ENCODE measurements at regions not wholly inside any gene's neighbourhood (a gene's known extent, or its start where the extent isn't known, plus 50 kb on each side); places are given as distances from the start of the nearest gene placed in this dataset.

DNA sequence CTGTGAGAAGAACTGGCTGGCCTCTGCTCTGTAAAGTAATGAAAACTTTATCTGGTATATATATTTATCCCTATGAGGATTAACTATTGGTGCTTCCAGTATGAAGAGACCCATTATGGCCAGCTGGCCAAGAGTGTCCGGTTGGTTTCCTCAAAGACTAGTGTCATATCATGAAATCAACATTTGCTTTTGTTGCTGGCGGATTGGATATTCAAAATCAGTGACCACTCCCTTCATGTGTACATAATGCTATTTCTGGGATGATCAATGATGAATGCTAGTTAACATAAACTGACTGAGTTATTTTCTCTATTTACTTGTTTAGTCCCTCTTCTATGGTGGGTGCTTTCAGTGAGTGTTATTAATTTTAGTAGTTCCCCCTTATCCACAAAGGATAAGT lies 60.8 kb upstream of the NUDT12 start:
- DNase-seq = no peak

DNA sequence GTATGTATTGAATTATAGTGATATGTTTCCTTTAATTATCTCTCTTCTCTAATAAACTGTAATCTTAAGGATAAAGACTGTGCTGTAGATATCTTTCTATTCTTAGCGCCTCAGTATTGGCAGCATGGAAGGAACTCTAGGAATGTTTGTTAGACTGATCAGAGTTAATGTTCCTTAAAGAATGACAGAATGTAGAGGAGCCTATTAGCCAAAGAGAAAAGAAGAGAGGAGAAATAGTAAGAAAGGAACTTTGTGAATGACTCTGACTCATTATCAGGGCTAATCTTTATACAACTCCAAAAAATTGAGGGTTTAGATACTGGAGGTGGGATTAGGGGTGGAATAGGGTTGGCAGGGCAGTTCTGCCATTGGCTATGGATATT lies 59.0 kb upstream of the NUDT12 start:
- DNase-seq = no peak

DNA sequence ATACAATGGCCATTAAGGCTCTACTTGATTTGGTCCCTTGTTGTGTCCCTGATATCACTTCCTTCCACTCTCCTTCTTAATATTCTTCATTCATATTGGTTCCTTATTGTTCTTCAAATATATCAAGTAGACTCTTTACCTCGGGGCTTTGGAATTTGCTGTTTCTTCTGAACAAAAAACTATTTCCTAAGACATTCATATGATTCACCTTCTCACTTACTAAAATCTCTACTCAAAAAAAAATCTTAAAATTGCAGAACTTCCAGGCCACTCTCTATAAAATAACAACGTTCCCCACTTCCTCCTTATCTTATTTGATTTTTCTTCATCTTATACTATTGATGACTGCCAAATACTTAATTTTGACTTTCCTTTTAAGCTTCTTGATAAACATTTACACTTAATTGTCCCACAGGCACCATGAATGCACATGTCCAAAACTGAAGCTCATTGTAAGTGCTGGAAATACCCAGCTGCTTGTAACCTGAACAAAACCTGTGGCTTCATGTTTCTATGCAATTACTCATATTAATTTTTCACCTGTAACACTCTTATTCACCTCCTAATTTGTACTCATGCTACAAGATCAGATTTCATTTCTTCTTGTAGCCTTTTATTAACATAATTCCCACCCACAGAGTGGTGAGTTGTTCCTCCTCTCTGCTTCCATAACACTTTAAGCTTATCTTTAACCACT lies 58.4 kb upstream of the NUDT12 start:
- no peak for DNase-seq

DNA sequence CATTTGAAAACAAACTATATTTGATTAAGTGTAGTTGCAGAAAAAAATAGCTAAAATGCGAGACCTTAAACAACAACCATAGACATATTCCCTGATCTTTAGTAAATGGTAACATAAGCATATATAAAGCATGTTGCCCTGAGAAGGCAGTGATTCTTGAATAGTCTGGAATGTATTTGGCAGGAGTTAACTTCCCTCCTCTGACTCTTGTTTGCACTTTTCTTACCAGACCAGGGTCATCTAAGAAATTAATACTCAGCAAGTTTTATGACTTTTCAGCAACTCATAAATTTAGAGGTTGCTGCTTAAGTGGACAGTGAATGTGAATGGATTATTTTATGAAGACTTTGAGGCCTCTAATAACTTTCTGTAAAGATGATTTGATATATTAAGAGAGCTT lies 55.3 kb upstream of the NUDT12 start:
- no peak for DNase-seq

DNA sequence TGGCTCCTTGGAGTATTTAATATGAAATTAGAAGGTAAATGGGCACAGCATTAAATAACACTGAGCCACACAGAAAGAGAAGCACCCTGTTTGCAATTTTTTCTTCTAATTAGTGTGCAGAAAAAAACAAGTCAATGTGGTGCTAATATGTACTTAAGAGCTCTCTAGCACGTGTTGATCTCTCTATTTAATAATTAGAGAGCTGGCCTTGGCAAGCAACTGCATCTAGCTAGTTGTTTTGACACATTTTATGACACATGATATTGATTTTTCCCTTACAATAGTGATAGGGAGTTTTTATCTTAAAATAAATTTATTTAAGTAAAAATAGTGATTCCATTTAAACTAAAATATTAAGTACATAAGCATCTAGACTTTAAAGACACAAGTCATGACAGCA lies 54.5 kb upstream of the NUDT12 start:
- no peak for DNase-seq

DNA sequence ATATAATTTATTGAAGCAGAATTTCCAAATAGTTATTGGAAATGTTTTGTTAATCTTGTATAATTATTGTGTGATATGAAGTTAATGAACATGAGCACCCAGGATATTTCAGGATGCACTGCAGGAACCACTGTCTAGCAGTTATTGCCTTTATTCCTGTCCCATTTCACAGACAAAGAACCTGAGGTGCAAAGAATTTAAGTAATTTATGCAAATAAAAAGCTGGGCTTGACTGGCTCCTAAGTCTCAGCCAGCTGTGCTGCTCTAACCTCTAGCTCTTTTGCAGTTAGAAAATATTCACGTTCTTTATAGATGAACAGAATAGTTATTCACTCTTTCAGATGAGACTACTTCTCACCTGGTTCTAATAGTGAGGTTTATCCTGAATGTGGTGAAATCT lies 50.0 kb upstream of the NUDT12 start:
- DNase-seq = no peak

Measured in hippocampal formation (tissue), 2 donors.